Vagina (tissue), 2 donors: ENCODE measurements at regions not wholly inside any gene's neighbourhood (a gene's known extent, or its start where the extent isn't known, plus 50 kb on each side); places are given as distances from the start of the nearest gene placed in this dataset.

Experiments used
- POLR2A ChIP-seq, 2 donors: fragments of 450-650 bp; IDR thresholded peaks; one replicate each; pipeline ENCODE4 v1.6.1; 2017; ENCODE audit warnings: antibody characterized with exemption in 2 of 2, mild to moderate bottlenecking in 2 of 2, moderate library complexity in 2 of 2
- POLR2AphosphoS5 ChIP-seq, 2 donors: sonication (generic); formaldehyde crosslinking; IDR thresholded peaks; one replicate each; pipeline ENCODE4 v1.9.0; 2017; ENCODE audit warnings: antibody characterized with exemption in 2 of 2, mild to moderate bottlenecking in 2 of 2, low read depth in 1 of 2; ENCODE audit not compliant: insufficient read depth in 1 of 2
- TF ChIP-seq, protein P1 (sequence below), 3 experiments: fragments of 450-650 bp in 2 of 3; fragments of 200-600 bp in 1 of 3; sonication (generic) in 1 of 3; IDR thresholded peaks; one replicate each; pipeline ENCODE4 v1.5.1; 2017 to 2019; ENCODE audit warnings: antibody characterized with exemption in 3 of 3, mild to moderate bottlenecking in 2 of 3, moderate library complexity in 2 of 3

DNA sequence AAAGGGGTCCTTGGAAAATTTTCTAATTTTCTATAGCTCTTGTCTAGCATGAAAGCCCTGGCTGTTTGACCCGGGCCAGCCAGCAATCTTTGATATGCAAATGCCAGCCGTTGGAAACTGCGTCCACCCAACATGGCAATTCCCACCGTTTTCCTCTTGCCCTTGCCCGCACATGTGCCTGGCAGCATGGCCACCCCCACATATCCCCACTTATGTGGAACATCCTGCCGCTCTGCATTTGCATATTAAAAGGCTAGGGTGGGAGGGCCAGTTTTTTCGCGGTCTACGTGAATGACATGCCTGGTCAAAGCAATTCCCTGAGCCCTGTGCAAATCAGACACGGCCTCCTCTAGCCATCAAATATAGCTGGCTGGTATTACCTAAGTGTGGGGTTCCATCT lies 110.3 kb upstream of the TDRD3 start:
- TF ChIP-seq, protein P1, sequence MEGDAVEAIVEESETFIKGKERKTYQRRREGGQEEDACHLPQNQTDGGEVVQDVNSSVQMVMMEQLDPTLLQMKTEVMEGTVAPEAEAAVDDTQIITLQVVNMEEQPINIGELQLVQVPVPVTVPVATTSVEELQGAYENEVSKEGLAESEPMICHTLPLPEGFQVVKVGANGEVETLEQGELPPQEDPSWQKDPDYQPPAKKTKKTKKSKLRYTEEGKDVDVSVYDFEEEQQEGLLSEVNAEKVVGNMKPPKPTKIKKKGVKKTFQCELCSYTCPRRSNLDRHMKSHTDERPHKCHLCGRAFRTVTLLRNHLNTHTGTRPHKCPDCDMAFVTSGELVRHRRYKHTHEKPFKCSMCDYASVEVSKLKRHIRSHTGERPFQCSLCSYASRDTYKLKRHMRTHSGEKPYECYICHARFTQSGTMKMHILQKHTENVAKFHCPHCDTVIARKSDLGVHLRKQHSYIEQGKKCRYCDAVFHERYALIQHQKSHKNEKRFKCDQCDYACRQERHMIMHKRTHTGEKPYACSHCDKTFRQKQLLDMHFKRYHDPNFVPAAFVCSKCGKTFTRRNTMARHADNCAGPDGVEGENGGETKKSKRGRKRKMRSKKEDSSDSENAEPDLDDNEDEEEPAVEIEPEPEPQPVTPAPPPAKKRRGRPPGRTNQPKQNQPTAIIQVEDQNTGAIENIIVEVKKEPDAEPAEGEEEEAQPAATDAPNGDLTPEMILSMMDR (IDR thresholded peaks at IDR 0.05), result no peak
- TF ChIP-seq POLR2AphosphoS5 (IDR thresholded peaks at IDR 0.05; ENCODE audit: insufficient read depth in 1 of 2, low read depth in 1 of 2) (no peak), POLR2A (IDR thresholded peaks at IDR 0.05) (no peak)
